Colonic mucosa (tissue), 4 donors: ENCODE measurements at regions not wholly inside any gene's neighbourhood (a gene's known extent, or its start where the extent isn't known, plus 50 kb on each side); places are given as distances from the start of the nearest gene placed in this dataset.

ENCODE experiments used
- DNase-seq: peaks from one replicate; pipeline ENCODE4 v3.0.0-alpha.2; 2020
- H3K27ac ChIP-seq: fragments of 200-600 bp; one replicate; pipeline ENCODE4 v1.8.0; 2021
- H3K27me3 ChIP-seq: fragments of 200-600 bp; one replicate; pipeline ENCODE4 v1.8.0; 2021
- H3K36me3 ChIP-seq: fragments of 200-600 bp; one replicate; pipeline ENCODE4 v1.8.0; 2021
- H3K4me1 ChIP-seq: fragments of 200-600 bp; one replicate; pipeline ENCODE4 v1.8.0; 2021; ENCODE audit warnings: mild to moderate bottlenecking
- H3K4me3 ChIP-seq: fragments of 200-600 bp; one replicate; pipeline ENCODE4 v1.8.0; 2021
- H3K9ac ChIP-seq, 2 donors: one replicate each; pipeline ENCODE4 v1.7.0; 2013; ENCODE audit warnings: control low read depth in 2 of 2, low read depth in 2 of 2, low read length in 2 of 2
- H3K9me3 ChIP-seq: fragments of 200-600 bp; one replicate; pipeline ENCODE4 v1.8.0; 2021
- CTCF ChIP-seq: fragments of 200-600 bp; IDR thresholded peaks from one replicate; pipeline ENCODE4 v1.8.0; 2022; ENCODE audit warnings: antibody characterized with exemption, mild to moderate bottlenecking
- intact Hi-C: fragments of 100-400 bp; cut with DNase I; formaldehyde crosslinking; loops from one replicate; pipeline ENCODE4 v1.14.1; 2022
- donor health status: healthy.
- donor health status: DM: no; HTN: no; CAD: no.
- donor health status: DM: no; HTN: no; CAD: no.

- Histone ChIP-seq H3K4me3 (no peak overlapping the region), H3K4me1 (no peaks in the 10 kb centered on the region), H3K9me3 (no peaks in the 10 kb centered on the region), H3K9ac (no peak overlapping the region), H3K27me3 (no peaks in the 10 kb centered on the region), H3K36me3 (no peaks in the 10 kb centered on the region), H3K27ac (no peak overlapping the region)
- intact Hi-C loops, result no loop called here
- no peak for DNase-seq
- no peak for TF ChIP-seq CTCF
Measured at GRCh38 chr6:149164199-149164750, 153.2 kb upstream of the TAB2 start.

GRCh38 chr6:149166336-149166735, 151.2 kb upstream of the TAB2 start:
- no peak for DNase-seq
- H3K27ac ChIP-seq, result no peak overlapping the region

GRCh38 chr6:149166747-149167146, 150.8 kb upstream of the TAB2 start:
- no peaks in the 10 kb centered on the region for H3K9me3 ChIP-seq
- H3K4me1 ChIP-seq, result no peaks in the 10 kb centered on the region
- H3K27me3 ChIP-seq, result no peaks in the 10 kb centered on the region
- no peak overlapping the region for H3K9ac ChIP-seq
- intact Hi-C loops, result no loop called here
- no peak overlapping the region for H3K27ac ChIP-seq
- no peaks in the 10 kb centered on the region for H3K36me3 ChIP-seq
- no peak overlapping the region for H3K4me3 ChIP-seq
- TF ChIP-seq CTCF, result no peak
- DNase-seq, result no peak

More at GRCh38 chr6:149166336-149166735, 151.2 kb upstream of the TAB2 start:
- intact Hi-C loops, result no loop called here
- no peak overlapping the region for H3K9ac ChIP-seq
- H3K4me1 ChIP-seq, result no peaks in the 10 kb centered on the region
- no peaks in the 10 kb centered on the region for H3K36me3 ChIP-seq
- TF ChIP-seq CTCF, result no peak
- no peaks in the 10 kb centered on the region for H3K27me3 ChIP-seq
- H3K9me3 ChIP-seq, result no peaks in the 10 kb centered on the region
- no peak overlapping the region for H3K4me3 ChIP-seq

GRCh38 chr6:149168968-149169367, 148.5 kb upstream of the TAB2 start:
- intact Hi-C loops, result no loop called here
- no peak for DNase-seq
- Histone ChIP-seq H3K4me3 (no peak overlapping the region), H3K27me3 (no peaks in the 10 kb centered on the region), H3K36me3 (no peaks in the 10 kb centered on the region), H3K4me1 (no peaks in the 10 kb centered on the region), H3K27ac (no peak overlapping the region), H3K9me3 (no peaks in the 10 kb centered on the region), H3K9ac (no peak overlapping the region)
- no peak for TF ChIP-seq CTCF

GRCh38 chr6:149169761-149170511, 147.6 kb upstream of the TAB2 start:
- Histone ChIP-seq H3K9ac (no peak overlapping the region), H3K27ac (no peak overlapping the region), H3K4me1 (no peaks in the 10 kb centered on the region), H3K4me3 (no peak overlapping the region), H3K9me3 (no peaks in the 10 kb centered on the region), H3K27me3 (no peaks in the 10 kb centered on the region), H3K36me3 (no peaks in the 10 kb centered on the region)
- DNase-seq, result no peak
- no peak for TF ChIP-seq CTCF
- intact Hi-C loops, result no loop called here
